ENCODE measurements at regions not wholly inside any gene's neighbourhood (a gene's known extent, or its start where the extent isn't known, plus 50 kb on each side); places are given as distances from the start of the nearest gene placed in this dataset.

GRCh38 chr3:5270666-5271371, 83.3 kb downstream of the EDEM1 start:
- no peak for DNase-seq (ENCODE audit: low read depth in 3 of 3)

- no peak for DNase-seq (ENCODE audit: low read depth in 3 of 3)
Observed at GRCh38 chr3:5271372-5271683, 83.8 kb downstream of the EDEM1 start.

- no peak for DNase-seq (ENCODE audit: low read depth in 3 of 3)
Observed at GRCh38 chr3:5272387-5272786, 84.9 kb downstream of the EDEM1 start.

- no peak for DNase-seq (ENCODE audit: low read depth in 3 of 3)
Observed at GRCh38 chr3:5274091-5274490, 86.6 kb downstream of the EDEM1 start.

GRCh38 chr3:5275529-5275928, 88.0 kb downstream of the EDEM1 start:
- no peak for DNase-seq (ENCODE audit: low read depth in 3 of 3)

GRCh38 chr3:5276934-5277333, 89.4 kb downstream of the EDEM1 start:
- DNase-seq (ENCODE audit: low read depth in 3 of 3), result no peak

- no peak for DNase-seq (ENCODE audit: low read depth in 3 of 3)
Observed at GRCh38 chr3:5277612-5278236, 90.2 kb downstream of the EDEM1 start.

GRCh38 chr3:5278666-5279065, 91.2 kb downstream of the EDEM1 start:
- DNase-seq (ENCODE audit: low read depth in 3 of 3), result no peak

- no peak for DNase-seq (ENCODE audit: low read depth in 3 of 3)
Observed at GRCh38 chr3:5282703-5283102, 95.2 kb downstream of the EDEM1 start.

- DNase-seq (ENCODE audit: low read depth in 3 of 3), result no peak
Observed at GRCh38 chr3:5285439-5285838, 97.9 kb downstream of the EDEM1 start.

- DNase-seq (ENCODE audit: low read depth in 3 of 3), result no peak
Observed at GRCh38 chr3:5290915-5291314, 103.4 kb downstream of the EDEM1 start.

- DNase-seq (ENCODE audit: low read depth in 3 of 3), result no peak
Observed at GRCh38 chr3:5292512-5292911, 105.0 kb downstream of the EDEM1 start.

GRCh38 chr3:5293207-5293606, 105.7 kb downstream of the EDEM1 start:
- no peak for DNase-seq (ENCODE audit: low read depth in 3 of 3)

- DNase-seq (ENCODE audit: low read depth in 3 of 3), result no peak
Observed at GRCh38 chr3:5294356-5294755, 106.8 kb downstream of the EDEM1 start.

GRCh38 chr3:5295191-5295690, 107.7 kb downstream of the EDEM1 start:
- no peak for DNase-seq (ENCODE audit: low read depth in 3 of 3)

GRCh38 chr3:5296362-5296761, 108.9 kb downstream of the EDEM1 start:
- DNase-seq (ENCODE audit: low read depth in 3 of 3), result no peak

GRCh38 chr3:5297895-5298294, 110.4 kb downstream of the EDEM1 start:
- DNase-seq (ENCODE audit: low read depth in 3 of 3), result no peak

- no peak for DNase-seq (ENCODE audit: low read depth in 3 of 3)
Observed at GRCh38 chr3:5298453-5298852, 110.9 kb downstream of the EDEM1 start.

- DNase-seq (ENCODE audit: low read depth in 3 of 3), result no peak
Observed at GRCh38 chr3:5299161-5299560, 111.7 kb downstream of the EDEM1 start.

- no peak for DNase-seq (ENCODE audit: low read depth in 3 of 3)
Observed at GRCh38 chr3:5300638-5301037, 113.1 kb downstream of the EDEM1 start.

- DNase-seq (ENCODE audit: low read depth in 3 of 3), result no peak
Observed at GRCh38 chr3:5301651-5302297, 114.3 kb downstream of the EDEM1 start.

- no peak for DNase-seq (ENCODE audit: low read depth in 3 of 3)
Observed at GRCh38 chr3:5302661-5303060, 115.2 kb downstream of the EDEM1 start.

- DNase-seq (ENCODE audit: low read depth in 3 of 3), result no peak
Observed at GRCh38 chr3:5304188-5304587, 116.7 kb downstream of the EDEM1 start.

All from stimulated activated CD4-positive, alpha-beta T cell treated with anti-CD3 and anti-CD28 coated beads, TNF-alpha, amount 100 ng/mL, for 24 hours (primary cell).